BE2C (cell line): ENCODE measurements at regions not wholly inside any gene's neighbourhood (a gene's known extent, or its start where the extent isn't known, plus 50 kb on each side); places are given as distances from the start of the nearest gene placed in this dataset.

Source experiments
- DNase-seq: peaks from one replicate; pipeline ENCODE4 v3.0.0-alpha.2; 2020
- H3K27me3 ChIP-seq: fragments of 250-450 bp; sonication (Bioruptor Pico); 2 replicates; pipeline ENCODE4 v1.5.1; 2020; ENCODE audit warnings: mild to moderate bottlenecking
- H3K36me3 ChIP-seq: fragments of 250-450 bp; sonication (Bioruptor Pico); 2 replicates; pipeline ENCODE4 v1.5.1; 2020; ENCODE audit warnings: mild to moderate bottlenecking
- H3K4me1 ChIP-seq: fragments of 250-450 bp; sonication (Bioruptor Pico); 2 replicates; pipeline ENCODE4 v1.5.1; 2020
- H3K4me3 ChIP-seq: 2 replicates; pipeline ENCODE4 v1.5.1; 2011; ENCODE audit warnings: low read depth, low read length
- H3K9me3 ChIP-seq: fragments of 250-450 bp; sonication (Bioruptor Pico); 2 replicates; pipeline ENCODE4 v1.5.1; 2020
- TF ChIP-seq, protein P1 (sequence below): IDR thresholded peaks from 2 replicates; pipeline ENCODE4 v1.5.1; 2012; ENCODE audit warnings: mild to moderate bottlenecking, low read depth, low read length

DNA sequence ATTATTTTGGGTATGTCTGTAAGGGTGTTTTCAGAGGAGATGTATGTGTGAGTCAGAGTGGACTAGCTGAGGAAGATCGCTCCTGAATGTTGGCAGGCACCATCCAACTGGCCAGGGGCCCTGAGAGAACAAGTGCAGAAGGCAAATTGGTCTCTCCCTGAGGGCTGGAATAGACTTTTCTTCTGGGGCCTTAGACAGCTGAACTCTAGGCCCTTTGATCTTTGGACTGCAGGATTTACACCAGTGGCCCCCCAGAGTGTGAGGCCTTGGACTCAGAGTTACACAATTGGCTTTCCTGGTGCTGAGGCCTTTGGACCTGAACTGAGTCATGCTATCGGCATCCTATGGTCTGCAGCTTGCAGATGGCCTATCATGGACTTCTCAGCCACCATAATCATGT is 217.2 kb downstream of the REEP3 start:
- Histone ChIP-seq H3K36me3 (no peaks in the 10 kb centered on the region), H3K4me1 (no peaks in the 10 kb centered on the region), H3K27me3 (no peaks in the 10 kb centered on the region), H3K4me3 (no peak overlapping the region), H3K9me3 (no peaks in the 10 kb centered on the region)
- TF ChIP-seq, protein P1, sequence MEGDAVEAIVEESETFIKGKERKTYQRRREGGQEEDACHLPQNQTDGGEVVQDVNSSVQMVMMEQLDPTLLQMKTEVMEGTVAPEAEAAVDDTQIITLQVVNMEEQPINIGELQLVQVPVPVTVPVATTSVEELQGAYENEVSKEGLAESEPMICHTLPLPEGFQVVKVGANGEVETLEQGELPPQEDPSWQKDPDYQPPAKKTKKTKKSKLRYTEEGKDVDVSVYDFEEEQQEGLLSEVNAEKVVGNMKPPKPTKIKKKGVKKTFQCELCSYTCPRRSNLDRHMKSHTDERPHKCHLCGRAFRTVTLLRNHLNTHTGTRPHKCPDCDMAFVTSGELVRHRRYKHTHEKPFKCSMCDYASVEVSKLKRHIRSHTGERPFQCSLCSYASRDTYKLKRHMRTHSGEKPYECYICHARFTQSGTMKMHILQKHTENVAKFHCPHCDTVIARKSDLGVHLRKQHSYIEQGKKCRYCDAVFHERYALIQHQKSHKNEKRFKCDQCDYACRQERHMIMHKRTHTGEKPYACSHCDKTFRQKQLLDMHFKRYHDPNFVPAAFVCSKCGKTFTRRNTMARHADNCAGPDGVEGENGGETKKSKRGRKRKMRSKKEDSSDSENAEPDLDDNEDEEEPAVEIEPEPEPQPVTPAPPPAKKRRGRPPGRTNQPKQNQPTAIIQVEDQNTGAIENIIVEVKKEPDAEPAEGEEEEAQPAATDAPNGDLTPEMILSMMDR: no peak
- no peak for DNase-seq

DNA sequence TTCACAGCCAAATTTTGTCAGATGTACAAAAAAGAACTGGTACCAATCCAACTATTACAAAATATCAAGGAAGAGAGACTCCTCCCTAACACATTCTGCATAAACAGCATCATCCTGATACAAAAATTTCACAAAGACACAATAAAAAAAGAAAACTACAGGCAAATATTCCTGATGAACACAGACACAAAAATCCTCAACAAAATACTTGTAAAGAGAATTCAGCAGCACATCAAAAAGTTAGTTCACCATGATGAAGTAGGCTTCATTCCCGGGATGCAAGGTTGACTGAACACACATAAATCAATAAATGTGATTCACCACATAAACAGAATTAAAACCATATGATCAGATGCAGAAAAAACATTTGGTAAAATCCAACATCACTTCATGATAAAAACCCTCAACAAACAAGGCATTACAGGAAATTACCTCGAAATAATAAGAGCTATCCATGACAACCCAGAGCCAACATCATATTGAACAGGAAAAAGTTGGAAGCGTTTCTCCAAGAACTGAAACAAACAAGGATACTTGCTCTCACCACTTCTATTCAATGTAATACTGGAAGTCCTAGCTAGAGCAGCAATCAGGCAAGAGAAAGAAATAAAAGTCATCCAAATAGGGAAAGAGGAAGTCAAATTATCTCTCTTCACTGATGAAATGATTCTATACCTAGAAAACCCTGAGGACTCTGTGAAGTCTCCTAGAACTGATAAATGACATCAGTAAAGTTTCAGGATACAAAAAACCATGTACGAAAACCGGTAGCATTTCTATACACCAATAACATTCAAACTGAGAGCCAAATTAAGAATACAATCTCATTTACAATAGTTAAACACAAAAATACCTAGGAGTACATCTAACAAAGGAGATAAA is 223.1 kb downstream of the REEP3 start:
- Histone ChIP-seq H3K4me1 (peaks cover 2% of the 10 kb centered on the region; the same call in 1 of the 2 replicates), H3K9me3 (no peaks in the 10 kb centered on the region), H3K27me3 (no peaks in the 10 kb centered on the region), H3K36me3 (no peaks in the 10 kb centered on the region), H3K4me3 (no peak overlapping the region)
- TF ChIP-seq, protein P1: no peak
- DNase-seq: no peak

DNA sequence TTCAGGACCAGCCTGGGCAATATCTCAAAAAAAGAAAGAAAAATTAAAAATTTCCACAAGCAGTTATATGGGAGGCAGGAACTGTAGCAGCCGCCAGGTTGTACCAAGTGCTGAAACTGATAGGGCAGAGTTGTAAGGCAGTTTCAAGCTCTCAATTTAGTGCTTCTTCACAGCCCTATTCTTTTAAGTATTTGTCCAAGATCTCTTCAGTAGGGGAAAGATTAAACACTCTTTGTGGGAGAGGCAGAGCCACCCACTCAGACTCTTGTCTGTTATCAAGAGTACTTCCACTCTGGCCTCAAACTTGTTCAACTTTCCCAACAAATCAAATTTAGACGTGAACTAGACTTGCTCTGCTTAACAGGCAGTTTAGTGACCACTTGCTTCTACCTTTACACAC is 228.7 kb downstream of the REEP3 start:
- Histone ChIP-seq H3K36me3 (no peaks in the 10 kb centered on the region), H3K27me3 (no peaks in the 10 kb centered on the region), H3K4me1 (no peaks in the 10 kb centered on the region), H3K9me3 (no peaks in the 10 kb centered on the region), H3K4me3 (no peak overlapping the region)
- DNase-seq: no peak
- TF ChIP-seq, protein P1: no peak

DNA sequence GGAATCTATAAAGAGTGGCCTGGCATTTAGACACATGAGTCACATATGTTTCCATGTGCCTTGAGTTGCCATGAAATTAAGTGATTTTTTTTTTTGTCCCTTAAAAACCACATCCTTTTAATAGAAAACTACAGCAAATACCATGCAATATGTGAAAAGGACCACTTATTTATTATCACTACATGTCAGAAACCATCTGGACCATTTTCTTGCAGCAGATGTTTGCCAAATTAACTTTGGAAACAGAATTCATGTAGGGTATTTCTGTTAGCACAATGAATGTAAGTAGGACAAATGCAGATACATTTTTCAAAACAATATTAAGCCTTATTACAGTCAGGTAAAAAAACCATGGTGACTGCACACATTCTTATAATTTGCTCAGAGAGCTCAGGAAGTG is 230.6 kb downstream of the REEP3 start:
- no peaks in the 10 kb centered on the region for H3K27me3 ChIP-seq
- H3K36me3 ChIP-seq: no peaks in the 10 kb centered on the region
- TF ChIP-seq, protein P1: no peak
- H3K4me3 ChIP-seq: no peak overlapping the region
- H3K9me3 ChIP-seq: no peaks in the 10 kb centered on the region
- H3K4me1 ChIP-seq: no peaks in the 10 kb centered on the region
- no peak for DNase-seq

DNA sequence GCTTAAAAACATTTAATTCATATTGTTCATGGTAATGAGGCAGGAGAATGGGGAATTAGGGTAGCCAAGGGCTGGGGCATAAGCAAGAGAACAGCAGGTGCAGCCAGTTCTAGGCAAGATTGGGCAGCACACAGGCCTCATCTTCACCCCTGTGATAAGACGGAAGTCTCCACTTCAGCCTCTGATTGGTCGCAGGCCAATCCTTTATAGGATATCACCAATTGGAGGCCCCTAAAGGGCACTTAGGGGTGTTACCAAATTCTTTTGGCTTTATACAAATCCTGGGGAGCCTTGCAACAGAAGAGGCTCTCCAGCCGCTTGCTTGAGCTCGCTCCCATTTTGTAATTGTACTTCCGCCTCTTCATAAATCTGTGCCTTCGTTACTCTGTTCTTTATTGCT is 231.1 kb downstream of the REEP3 start:
- Histone ChIP-seq H3K27me3 (no peaks in the 10 kb centered on the region), H3K4me3 (no peak overlapping the region), H3K36me3 (no peaks in the 10 kb centered on the region), H3K9me3 (no peaks in the 10 kb centered on the region), H3K4me1 (no peaks in the 10 kb centered on the region)
- TF ChIP-seq, protein P1: no peak
- DNase-seq: no peak

DNA sequence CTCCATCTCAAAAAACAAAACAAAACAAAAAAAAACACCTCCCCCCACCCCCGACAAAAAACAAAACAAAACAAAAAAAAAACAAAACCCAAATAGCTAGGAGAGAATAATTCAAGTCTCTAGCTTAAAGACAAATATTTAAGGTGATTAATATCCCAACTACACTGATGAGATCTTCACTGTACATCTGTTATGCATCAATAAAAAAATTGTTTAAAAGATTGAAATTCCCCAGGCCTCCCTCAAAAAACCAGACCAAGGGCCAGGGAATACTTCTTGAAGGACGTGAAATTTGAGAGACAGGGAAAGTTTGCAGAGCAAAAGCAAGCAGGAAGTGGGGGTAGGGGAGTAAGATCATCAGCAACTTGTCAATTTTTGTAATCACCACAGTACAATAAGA is 232.6 kb downstream of the REEP3 start:
- H3K9me3 ChIP-seq: no peaks in the 10 kb centered on the region
- no peaks in the 10 kb centered on the region for H3K27me3 ChIP-seq
- H3K4me3 ChIP-seq: no peak overlapping the region
- DNase-seq: no peak
- H3K36me3 ChIP-seq: no peaks in the 10 kb centered on the region
- H3K4me1 ChIP-seq: no peaks in the 10 kb centered on the region
- TF ChIP-seq, protein P1: no peak
